H7 (cell line): ENCODE measurements at regions not wholly inside any gene's neighbourhood (a gene's known extent, or its start where the extent isn't known, plus 50 kb on each side); places are given as distances from the start of the nearest gene placed in this dataset.
A peak's percentile ranks its signal among the peaks of the same experiment; 100 is the strongest.

Source experiments
- DNase-seq: peaks from one replicate; pipeline ENCODE4 v3.0.0; 2012
- H3K27me3 ChIP-seq: 2 replicates; pipeline ENCODE4 v1.6.0; 2011; ENCODE audit warnings: mild to moderate bottlenecking, low read length; ENCODE audit not compliant: control insufficient read depth, insufficient read depth
- H3K36me3 ChIP-seq: replicated peaks from 2 replicates; pipeline ENCODE4 v1.5.1; 2011; ENCODE audit warnings: low read length; ENCODE audit not compliant: control insufficient read depth, insufficient read depth
- H3K4me3 ChIP-seq: 2 replicates; pipeline ENCODE4 v1.5.1; 2011; ENCODE audit warnings: low read depth, mild to moderate bottlenecking, control low read depth, low read length, moderate library complexity; ENCODE audit not compliant: insufficient read depth

DNA sequence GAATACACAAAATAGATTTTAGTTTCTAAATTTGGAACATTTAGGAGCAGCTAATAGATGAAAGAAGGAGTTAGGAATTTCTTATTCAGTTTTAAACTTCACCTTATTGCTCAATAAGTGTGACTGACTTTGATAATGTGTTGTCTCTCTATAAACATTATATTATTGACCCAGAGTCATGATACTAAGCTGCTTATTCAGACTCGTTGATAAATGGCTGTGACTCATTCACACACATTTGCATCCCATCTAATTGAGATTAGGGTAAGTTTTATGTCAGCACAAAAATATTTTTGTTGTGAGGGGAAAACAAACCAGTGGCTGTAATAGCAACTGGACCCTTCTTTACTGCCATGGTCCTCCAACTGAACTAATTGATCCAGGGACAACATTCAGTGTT, 137.6 kb downstream of the GOLIM4 start:
- Histone ChIP-seq H3K27me3 (no peaks in the 10 kb centered on the region), H3K4me3 (no peak overlapping the region), H3K36me3 (no peaks in the 10 kb centered on the region)
- DNase-seq: no peak

DNA sequence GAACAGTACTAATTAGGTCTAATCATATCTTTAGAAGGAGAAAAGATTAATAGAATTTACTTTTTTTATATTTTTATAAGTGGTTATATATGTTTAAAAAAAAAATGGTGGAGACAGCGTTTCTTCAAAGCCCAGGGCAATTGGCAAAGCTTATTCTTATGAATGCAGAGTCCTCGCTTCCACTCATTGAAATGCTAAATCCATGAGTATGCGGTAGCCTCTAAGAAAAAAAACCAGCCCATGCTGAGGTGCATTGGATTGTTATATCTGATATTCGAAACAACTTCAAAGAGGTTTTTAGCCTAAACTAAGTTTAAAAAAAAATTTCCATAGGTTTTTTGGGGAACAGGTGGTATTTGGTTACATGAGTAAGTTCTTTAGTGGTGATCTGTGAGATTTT, 142.8 kb downstream of the GOLIM4 start:
- H3K4me3 ChIP-seq: no peak overlapping the region

DNA sequence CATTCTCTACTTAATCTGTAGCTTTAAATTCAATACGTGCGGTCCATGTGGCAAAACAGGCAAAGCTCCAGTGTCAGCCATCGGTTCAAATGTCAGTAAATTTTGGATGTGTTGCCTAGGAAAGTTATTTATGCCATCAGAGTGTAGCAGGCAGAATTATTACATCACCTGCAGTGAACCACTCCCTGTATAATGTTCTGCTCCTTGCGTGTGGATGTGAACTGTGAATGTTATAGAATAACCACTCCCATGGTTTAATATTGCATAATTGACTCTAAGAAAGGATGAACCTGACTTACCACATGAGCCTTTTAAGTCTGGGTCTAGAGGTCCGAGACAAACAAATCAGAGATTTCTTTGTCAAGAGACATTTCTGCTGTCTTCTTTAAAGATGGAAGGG, 145.5 kb downstream of the GOLIM4 start:
- no peak for DNase-seq
- Histone ChIP-seq H3K36me3 (no peaks in the 10 kb centered on the region), H3K4me3 (no peak overlapping the region), H3K27me3 (no peaks in the 10 kb centered on the region)

More for the DNA sequence above, 142.8 kb downstream of the GOLIM4 start:
- H3K36me3 ChIP-seq: no peaks in the 10 kb centered on the region
- H3K27me3 ChIP-seq: no peaks in the 10 kb centered on the region
- no peak for DNase-seq

DNA sequence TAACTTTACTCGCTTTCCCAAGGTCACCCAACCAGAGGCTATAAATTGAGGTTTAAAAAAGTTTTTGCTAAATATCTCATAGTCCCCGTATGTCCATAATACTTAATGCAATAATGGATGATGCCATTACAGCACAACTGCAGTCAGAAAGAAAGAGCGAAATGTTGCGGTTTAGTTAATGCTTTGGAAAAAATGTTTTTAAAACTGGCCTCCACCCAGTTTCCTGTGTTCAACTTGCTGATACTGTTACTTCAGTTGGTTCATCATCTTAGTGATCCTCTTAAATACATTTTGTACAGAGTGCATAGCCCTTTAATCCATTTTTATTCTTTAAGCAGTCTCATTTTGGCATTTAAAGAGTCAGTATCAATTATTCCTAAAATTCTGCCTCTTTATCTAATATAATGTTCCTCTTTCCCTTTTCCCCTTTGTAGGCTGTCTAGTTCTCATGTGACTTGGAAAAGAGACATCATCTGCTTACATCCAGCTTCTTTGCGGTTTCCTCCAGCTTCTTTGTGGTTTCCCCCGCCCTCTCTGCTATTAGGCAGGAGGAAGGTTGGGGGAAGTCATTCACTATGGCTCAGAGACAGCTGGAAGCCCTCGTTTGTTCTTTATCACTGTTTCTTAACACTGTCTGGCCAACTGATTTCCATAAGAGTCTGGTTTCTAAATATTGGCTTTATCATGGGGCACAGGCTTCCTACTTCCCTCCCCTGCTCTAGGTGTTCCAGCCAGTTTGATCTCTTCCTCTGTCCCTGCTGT, 154.3 kb downstream of the GOLIM4 start:
- no peak for DNase-seq
- H3K4me3 ChIP-seq: no peak overlapping the region

DNA sequence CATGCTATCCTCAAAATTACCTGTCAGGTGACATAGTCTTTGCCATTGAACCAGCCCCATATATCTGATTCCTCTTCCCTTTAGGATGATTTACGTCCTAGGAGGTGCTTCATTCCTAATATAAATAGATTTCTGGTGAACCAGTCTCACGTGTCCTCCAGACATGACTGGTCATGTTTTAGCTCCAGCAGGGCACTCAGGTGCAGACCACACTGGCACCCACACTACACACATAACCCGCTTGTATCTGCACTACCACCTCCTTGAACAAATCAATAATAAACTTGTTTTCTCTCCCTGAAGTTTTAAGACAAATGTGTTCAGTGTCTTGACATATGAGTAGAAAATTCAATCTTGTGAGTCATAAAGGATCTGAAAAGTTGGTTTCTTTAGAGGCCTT, 155.5 kb downstream of the GOLIM4 start:
- Histone ChIP-seq H3K36me3 (no peaks in the 10 kb centered on the region), H3K27me3 (no peaks in the 10 kb centered on the region), H3K4me3 (no peak overlapping the region)
- DNase-seq: no peak

More for the DNA sequence above, 154.3 kb downstream of the GOLIM4 start:
- Histone ChIP-seq H3K36me3 (no peaks in the 10 kb centered on the region), H3K27me3 (no peaks in the 10 kb centered on the region)

DNA sequence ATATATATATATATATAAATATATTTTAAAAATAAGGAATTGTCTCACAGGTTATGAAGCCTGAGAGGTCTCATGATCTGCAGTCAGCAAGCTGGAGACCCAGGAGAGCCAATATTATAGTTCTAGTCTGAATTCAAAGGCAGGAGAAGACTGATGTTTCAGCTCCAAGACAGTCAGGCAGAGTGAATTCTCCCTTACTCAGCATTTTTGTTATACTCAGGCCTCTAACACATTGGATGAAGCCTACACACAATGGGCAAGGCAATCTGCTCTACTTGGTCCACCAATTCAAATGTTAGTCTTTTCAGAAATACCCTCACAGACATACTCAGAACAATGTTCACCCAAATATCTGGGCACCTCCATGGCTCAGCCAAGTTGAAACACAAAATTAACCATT, 157.2 kb downstream of the GOLIM4 start:
- DNase-seq: no peak
- Histone ChIP-seq H3K4me3 (no peak overlapping the region), H3K36me3 (no peaks in the 10 kb centered on the region), H3K27me3 (no peaks in the 10 kb centered on the region)

DNA sequence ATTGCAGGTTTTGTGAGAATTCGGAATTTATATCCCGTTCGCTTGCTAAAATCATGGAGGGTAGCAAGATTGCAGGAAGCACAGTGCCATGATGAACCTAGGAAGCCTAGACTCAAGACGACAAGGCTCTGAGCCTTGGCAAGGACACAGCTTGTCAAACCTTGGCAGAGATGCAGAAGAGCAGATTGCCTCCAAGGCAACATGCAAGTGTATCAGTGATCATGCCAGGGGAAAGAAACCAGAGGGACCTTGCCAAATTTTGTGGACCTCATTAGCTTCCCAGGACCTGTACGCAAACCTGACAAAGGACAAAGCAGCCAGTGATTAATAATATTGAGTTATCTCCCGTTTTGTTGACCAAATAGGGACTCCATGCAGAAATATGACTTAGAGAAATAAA, 159.7 kb downstream of the GOLIM4 start:
- DNase-seq: no peak
- H3K36me3 ChIP-seq: no peaks in the 10 kb centered on the region

DNA sequence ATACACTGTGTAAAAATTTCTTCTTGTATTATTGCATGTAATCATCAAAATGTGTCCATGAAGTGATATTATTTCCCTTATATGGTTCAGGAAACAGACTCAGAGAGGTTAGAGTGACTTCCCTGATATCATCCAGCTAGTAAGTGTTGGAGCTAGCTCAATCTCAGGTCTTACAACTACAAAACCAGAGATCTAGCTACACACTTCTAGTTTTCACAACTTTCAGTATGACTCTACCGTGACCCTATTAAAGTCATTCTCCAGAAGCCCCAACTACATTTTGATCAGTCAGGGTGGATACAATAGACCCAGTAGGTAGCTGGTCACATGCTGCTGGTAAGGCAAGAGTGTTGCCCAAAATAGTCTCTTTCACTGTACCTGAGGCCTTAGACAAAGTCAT, 165.3 kb downstream of the GOLIM4 start:
- H3K36me3 ChIP-seq: no peaks in the 10 kb centered on the region
- H3K27me3 ChIP-seq: no peaks in the 10 kb centered on the region
- no peak overlapping the region for H3K4me3 ChIP-seq
- DNase-seq: no peak

More for the DNA sequence above, 159.7 kb downstream of the GOLIM4 start:
- Histone ChIP-seq H3K4me3 (no peak overlapping the region), H3K27me3 (no peaks in the 10 kb centered on the region)

DNA sequence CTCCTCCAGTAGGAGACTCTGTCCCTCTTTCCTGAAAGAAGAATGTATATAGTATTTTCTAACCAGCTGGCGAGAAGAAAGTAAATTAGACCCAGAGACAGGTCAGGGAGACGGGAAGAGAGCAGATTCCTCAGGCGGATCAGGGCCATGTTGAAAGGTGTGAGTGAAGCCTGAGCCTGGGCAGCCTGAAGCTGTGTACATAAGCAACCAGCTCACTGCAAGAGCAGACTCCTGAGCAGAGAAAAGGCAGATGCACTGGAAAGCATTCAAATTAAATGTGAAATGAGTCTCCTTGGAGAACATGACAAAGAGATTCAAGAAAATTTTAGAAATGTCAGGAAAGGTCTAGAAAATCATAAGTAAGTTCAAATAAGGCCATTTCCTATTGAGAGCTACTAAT, 165.8 kb downstream of the GOLIM4 start:
- Histone ChIP-seq H3K36me3 (no peaks in the 10 kb centered on the region), H3K27me3 (no peaks in the 10 kb centered on the region), H3K4me3 (no peak overlapping the region)
- no peak for DNase-seq

DNA sequence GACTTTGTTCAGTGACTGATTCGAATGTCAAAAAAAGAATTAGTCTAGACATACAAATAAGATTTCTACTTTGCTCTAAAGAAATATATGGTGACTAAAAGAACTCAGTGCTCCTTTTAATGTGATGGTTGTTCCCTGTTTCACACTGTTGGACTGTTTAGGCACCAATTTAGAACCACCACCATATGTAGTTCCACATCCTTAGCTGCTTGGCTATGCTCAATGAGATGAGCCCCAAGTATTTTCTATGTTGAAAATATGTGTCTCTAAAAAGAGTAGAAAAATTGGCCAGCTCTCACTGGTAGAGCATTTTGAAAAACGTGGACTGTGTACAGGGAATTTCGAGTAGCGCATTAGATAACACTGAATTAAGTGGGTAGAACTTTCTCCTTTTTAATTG, 167.3 kb downstream of the GOLIM4 start:
- Histone ChIP-seq H3K4me3 (no peak overlapping the region), H3K36me3 (no peaks in the 10 kb centered on the region), H3K27me3 (no peaks in the 10 kb centered on the region)
- no peak for DNase-seq

DNA sequence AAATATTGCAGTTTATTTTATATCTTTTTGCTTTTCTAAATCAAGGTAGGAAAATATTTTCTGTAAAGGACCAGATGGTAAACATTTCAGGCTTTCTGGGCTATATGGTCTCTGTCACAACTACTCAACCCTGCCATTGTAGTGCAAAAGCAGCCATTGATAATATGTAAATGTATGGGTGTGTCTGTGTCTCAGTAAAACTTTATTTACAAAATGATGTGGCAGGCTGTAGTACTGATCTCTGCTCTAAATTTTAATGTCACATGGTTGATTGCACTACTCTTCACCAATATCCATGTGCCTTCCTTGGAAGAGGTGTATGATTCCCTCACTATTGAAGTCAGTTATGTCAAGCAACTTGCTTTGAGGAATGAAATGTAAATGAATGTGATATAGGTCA, 175.0 kb downstream of the GOLIM4 start:
- H3K4me3 ChIP-seq: no peak overlapping the region
- DNase-seq: no peak
- no peaks in the 10 kb centered on the region for H3K27me3 ChIP-seq
- no peaks in the 10 kb centered on the region for H3K36me3 ChIP-seq

DNA sequence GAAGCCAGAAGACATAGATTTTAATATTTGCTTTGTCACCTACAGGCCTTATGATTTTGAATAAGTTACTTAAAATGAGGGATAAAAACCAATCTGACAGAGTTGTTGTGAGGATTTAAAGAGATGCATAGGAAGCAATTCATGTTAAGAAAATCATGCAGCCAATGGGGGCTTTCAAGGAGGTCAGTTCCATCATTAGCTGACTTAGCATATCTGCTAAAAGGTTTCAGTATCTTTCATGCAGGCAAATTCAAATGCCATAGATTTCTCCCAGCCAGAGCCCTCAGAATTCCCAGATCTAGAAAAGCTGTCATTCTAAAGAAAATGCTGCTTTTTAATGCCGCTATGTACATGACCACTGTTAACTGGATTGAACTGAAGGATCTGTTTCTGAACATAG, 176.1 kb downstream of the GOLIM4 start:
- H3K4me3 ChIP-seq: no peak overlapping the region
- no peak for DNase-seq
- H3K36me3 ChIP-seq: no peaks in the 10 kb centered on the region
- H3K27me3 ChIP-seq: no peaks in the 10 kb centered on the region

DNA sequence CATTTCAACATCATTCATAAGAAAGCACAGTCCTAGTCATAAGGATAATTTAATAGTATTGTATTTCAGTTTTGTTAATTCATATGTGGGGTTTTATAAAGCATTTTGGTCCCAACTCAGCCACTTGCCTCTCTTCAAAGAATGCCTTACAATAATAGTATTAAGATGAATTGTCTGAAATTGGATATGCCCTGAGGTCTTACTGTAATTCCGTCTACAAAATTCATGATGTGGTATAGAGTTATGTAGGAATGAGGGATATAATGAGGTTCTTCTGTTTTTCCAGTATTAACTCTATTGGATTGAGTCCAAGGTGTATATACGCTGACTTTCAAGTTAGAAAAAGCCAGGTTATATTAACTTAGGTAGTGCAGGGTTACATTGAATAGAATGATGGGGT, 177.0 kb downstream of the GOLIM4 start:
- H3K4me3 ChIP-seq: no peak overlapping the region
- H3K27me3 ChIP-seq: no peaks in the 10 kb centered on the region
- no peak for DNase-seq
- no peaks in the 10 kb centered on the region for H3K36me3 ChIP-seq

DNA sequence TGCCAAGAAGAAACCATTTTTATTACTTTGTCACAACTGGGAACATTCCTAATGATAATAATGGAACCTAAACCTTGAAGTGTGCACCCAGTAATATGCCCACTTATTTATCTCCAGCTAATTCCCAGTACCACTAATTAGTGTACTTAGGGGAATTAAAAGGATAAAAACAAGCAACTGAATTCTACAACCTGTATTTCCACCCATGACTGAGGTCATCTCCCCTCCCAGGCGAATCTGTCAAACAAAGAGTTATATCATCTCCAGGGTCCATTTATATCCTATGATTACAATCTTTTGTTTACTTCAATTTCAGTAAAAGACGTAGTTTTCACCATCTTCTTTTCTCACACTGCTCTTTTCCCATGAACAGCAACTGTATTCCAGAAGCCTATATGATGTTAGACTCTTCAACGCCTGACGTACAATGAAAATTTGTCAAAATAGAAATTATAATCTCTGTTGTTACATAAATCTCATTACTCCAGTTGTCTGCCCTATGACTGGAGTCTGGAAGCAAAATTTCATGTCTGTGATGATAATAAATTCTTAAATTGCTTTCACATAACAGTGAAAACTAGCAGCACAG, 177.6 kb downstream of the GOLIM4 start:
- no peak for DNase-seq
- H3K36me3 ChIP-seq: no peaks in the 10 kb centered on the region
- H3K4me3 ChIP-seq: no peak overlapping the region
- H3K27me3 ChIP-seq: no peaks in the 10 kb centered on the region

DNA sequence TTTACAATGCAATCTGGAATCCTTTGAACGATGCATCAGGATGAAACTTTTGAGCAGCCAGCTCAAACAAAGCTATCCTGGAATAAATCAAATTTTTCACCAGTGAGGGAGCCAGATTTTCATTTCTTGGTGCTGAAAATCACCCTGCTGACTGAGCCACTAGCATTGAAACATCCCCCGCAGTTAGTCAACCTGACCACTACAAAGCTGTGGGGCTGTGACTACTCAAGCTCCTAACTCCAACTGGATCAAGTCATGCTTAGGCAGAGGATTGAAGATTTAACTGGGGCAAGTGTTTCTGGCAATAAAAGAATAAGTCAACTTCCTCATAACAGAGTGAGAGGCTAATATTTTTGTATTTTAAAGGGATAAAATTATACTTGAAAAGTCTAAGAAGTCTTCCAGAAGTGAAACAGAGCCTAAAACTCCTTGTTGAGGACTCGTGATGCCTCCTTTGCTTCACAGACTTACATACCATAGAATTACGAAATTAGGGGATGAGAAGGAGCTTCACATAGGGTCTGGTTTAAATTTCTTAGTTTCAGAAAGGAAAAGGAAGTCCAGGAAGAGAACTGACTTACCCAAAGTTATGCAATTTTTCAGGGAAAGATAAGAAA, 177.8 kb downstream of the SERPINI1 start:
- H3K4me3 ChIP-seq: no peak overlapping the region
- no peaks in the 10 kb centered on the region for H3K27me3 ChIP-seq
- no peaks in the 10 kb centered on the region for H3K36me3 ChIP-seq
- DNase-seq: peak; percentile 4
